ENCODE measurements at regions not wholly inside any gene's neighbourhood (a gene's known extent, or its start where the extent isn't known, plus 50 kb on each side); places are given as distances from the start of the nearest gene placed in this dataset.
"Not testable (repeated sequence)": the region's sequence is repeated elsewhere in the genome, so short reads cannot be mapped to it uniquely, and the experiment has no call there.

- Histone ChIP-seq H3K27ac (ENCODE audit: low read length) (no peak overlapping the region), H3K27me3 (ENCODE audit: low read length) (no peaks in the 10 kb centered on the region), H3K36me3 (ENCODE audit: low read depth, low read length) (no peaks in the 10 kb centered on the region), H3K4me3 (ENCODE audit: low read length) (no peak overlapping the region), H3F3A (ENCODE audit: low read length, unreplicated experiment) (no peaks in the 10 kb centered on the region), H2AFZ (ENCODE audit: low read length) (no peak overlapping the region), H3K4me2 (ENCODE audit: low read length) (no peak overlapping the region), H3K9me3 (ENCODE audit: low read length) (no peaks in the 10 kb centered on the region), H3K4me1 (ENCODE audit: insufficient read depth, low read length) (no peaks in the 10 kb centered on the region), H3K79me2 (ENCODE audit: low read length) (no peaks in the 10 kb centered on the region), H3K9me2 (replicated peaks; ENCODE audit: low read length) (no peaks in the 10 kb centered on the region), H4K20me1 (ENCODE audit: low read length) (no peaks in the 10 kb centered on the region), H3K9ac (ENCODE audit: low read length) (no peak overlapping the region)
- ATAC-seq (no peak), DNase-seq (no peak)
- ChIA-PET CTCF (interaction anchor here (0.7 kb wide), 1 partner anchor 517 kb away, joined by 4 read pairs; no protein-coding TSS in a partner anchor), POLR2A (ENCODE audit: unreplicated experiment) (no interaction called here)
- TF ChIP-seq CTCF (conservative IDR thresholded peaks at IDR 0.05; ENCODE audit: low read depth, low read length) = no peak
- TF ChIP-seq EZH2phosphoT487 (IDR thresholded peaks at IDR 0.05; ENCODE audit: borderline replicate concordance, low read length) = no peak
- TF ChIP-seq EZH2 (IDR thresholded peaks at IDR 0.05; ENCODE audit: low read length, unreplicated experiment) = no peak
- intact Hi-C loops (cut with micrococcal nuclease) = no loop called here
- BruUV-seq (replicated peaks) = no TSS peak
Observed at GRCh38 chr2:35447215-35447614, 908.4 kb upstream of the CRIM1 start.

- no peaks in the 10 kb centered on the region for H3K36me3 ChIP-seq (ENCODE audit: low read depth, low read length)
- POLR2A ChIA-PET (ENCODE audit: unreplicated experiment) = no interaction called here
- BruUV-seq (replicated peaks) = no TSS peak
- CTCF ChIA-PET = no interaction called here
- H3K9me3 ChIP-seq (ENCODE audit: low read length) = no peaks in the 10 kb centered on the region
- H3F3A ChIP-seq (ENCODE audit: low read length, unreplicated experiment) = no peaks in the 10 kb centered on the region
- intact Hi-C loops (cut with micrococcal nuclease) = no loop called here
- H3K27ac ChIP-seq (ENCODE audit: low read length) = no peak overlapping the region
- ATAC-seq = no peak
- H3K4me3 ChIP-seq (ENCODE audit: low read length) = no peak overlapping the region
- H3K9me2 ChIP-seq (replicated peaks; ENCODE audit: low read length) = no peaks in the 10 kb centered on the region
- H3K27me3 ChIP-seq (ENCODE audit: low read length) = no peaks in the 10 kb centered on the region
- no peaks in the 10 kb centered on the region for H4K20me1 ChIP-seq (ENCODE audit: low read length)
- DNase-seq = no peak
- H3K4me2 ChIP-seq (ENCODE audit: low read length) = no peak overlapping the region
- TF ChIP-seq EZH2 (IDR thresholded peaks at IDR 0.05; ENCODE audit: low read length, unreplicated experiment) = no peak
- TF ChIP-seq CTCF (conservative IDR thresholded peaks at IDR 0.05; ENCODE audit: low read depth, low read length) = no peak
- TF ChIP-seq EZH2phosphoT487 (IDR thresholded peaks at IDR 0.05; ENCODE audit: borderline replicate concordance, low read length) = no peak
- H3K4me1 ChIP-seq (ENCODE audit: insufficient read depth, low read length) = no peaks in the 10 kb centered on the region
- H3K79me2 ChIP-seq (ENCODE audit: low read length) = no peaks in the 10 kb centered on the region
- no peak overlapping the region for H2AFZ ChIP-seq (ENCODE audit: low read length)
- H3K9ac ChIP-seq (ENCODE audit: low read length) = no peak overlapping the region
Observed at GRCh38 chr2:35443087-35443486, 912.5 kb upstream of the CRIM1 start.

GRCh38 chr2:35441575-35441974, 914.0 kb upstream of the CRIM1 start:
- H4K20me1 ChIP-seq (ENCODE audit: low read length); H3K9ac ChIP-seq (ENCODE audit: low read length); H3K36me3 ChIP-seq (ENCODE audit: low read depth, low read length); H3K4me3 ChIP-seq (ENCODE audit: low read length); H3K27ac ChIP-seq (ENCODE audit: low read length); intact Hi-C loops (cut with micrococcal nuclease); DNase-seq; BruUV-seq (replicated peaks); CTCF ChIA-PET; H3K79me2 ChIP-seq (ENCODE audit: low read length); H3K9me2 ChIP-seq (replicated peaks; ENCODE audit: low read length); H2AFZ ChIP-seq (ENCODE audit: low read length); H3F3A ChIP-seq (ENCODE audit: low read length, unreplicated experiment); ATAC-seq; POLR2A ChIA-PET (ENCODE audit: unreplicated experiment); H3K9me3 ChIP-seq (ENCODE audit: low read length); H3K4me2 ChIP-seq (ENCODE audit: low read length); H3K4me1 ChIP-seq (ENCODE audit: insufficient read depth, low read length); H3K27me3 ChIP-seq (ENCODE audit: low read length): not testable (repeated sequence)

GRCh38 chr2:35440308-35440707, 915.3 kb upstream of the CRIM1 start:
- H2AFZ ChIP-seq (ENCODE audit: low read length); BruUV-seq (replicated peaks); H3K36me3 ChIP-seq (ENCODE audit: low read depth, low read length); POLR2A ChIA-PET (ENCODE audit: unreplicated experiment); intact Hi-C loops (cut with micrococcal nuclease); H3K4me1 ChIP-seq (ENCODE audit: insufficient read depth, low read length); H3K79me2 ChIP-seq (ENCODE audit: low read length); H3K27me3 ChIP-seq (ENCODE audit: low read length); ATAC-seq; H3K4me3 ChIP-seq (ENCODE audit: low read length); H3K4me2 ChIP-seq (ENCODE audit: low read length); H3K9ac ChIP-seq (ENCODE audit: low read length); H3F3A ChIP-seq (ENCODE audit: low read length, unreplicated experiment); DNase-seq; CTCF ChIA-PET; H4K20me1 ChIP-seq (ENCODE audit: low read length); H3K9me2 ChIP-seq (replicated peaks; ENCODE audit: low read length); H3K9me3 ChIP-seq (ENCODE audit: low read length); H3K27ac ChIP-seq (ENCODE audit: low read length): not testable (repeated sequence)

- H3K9ac ChIP-seq (ENCODE audit: low read length); H3K27me3 ChIP-seq (ENCODE audit: low read length); H3K36me3 ChIP-seq (ENCODE audit: low read depth, low read length); H2AFZ ChIP-seq (ENCODE audit: low read length); DNase-seq; H3K4me2 ChIP-seq (ENCODE audit: low read length); H3K79me2 ChIP-seq (ENCODE audit: low read length); CTCF ChIA-PET; POLR2A ChIA-PET (ENCODE audit: unreplicated experiment); H3K4me1 ChIP-seq (ENCODE audit: insufficient read depth, low read length); H3K9me2 ChIP-seq (replicated peaks; ENCODE audit: low read length); BruUV-seq (replicated peaks); H3K27ac ChIP-seq (ENCODE audit: low read length); H4K20me1 ChIP-seq (ENCODE audit: low read length); H3K9me3 ChIP-seq (ENCODE audit: low read length); H3K4me3 ChIP-seq (ENCODE audit: low read length); ATAC-seq; H3F3A ChIP-seq (ENCODE audit: low read length, unreplicated experiment); intact Hi-C loops (cut with micrococcal nuclease): not testable (repeated sequence)
Observed at GRCh38 chr2:35436893-35437292, 918.7 kb upstream of the CRIM1 start.
